ENCODE measurements at regions not wholly inside any gene's neighbourhood (a gene's known extent, or its start where the extent isn't known, plus 50 kb on each side); places are given as distances from the start of the nearest gene placed in this dataset.

DNA sequence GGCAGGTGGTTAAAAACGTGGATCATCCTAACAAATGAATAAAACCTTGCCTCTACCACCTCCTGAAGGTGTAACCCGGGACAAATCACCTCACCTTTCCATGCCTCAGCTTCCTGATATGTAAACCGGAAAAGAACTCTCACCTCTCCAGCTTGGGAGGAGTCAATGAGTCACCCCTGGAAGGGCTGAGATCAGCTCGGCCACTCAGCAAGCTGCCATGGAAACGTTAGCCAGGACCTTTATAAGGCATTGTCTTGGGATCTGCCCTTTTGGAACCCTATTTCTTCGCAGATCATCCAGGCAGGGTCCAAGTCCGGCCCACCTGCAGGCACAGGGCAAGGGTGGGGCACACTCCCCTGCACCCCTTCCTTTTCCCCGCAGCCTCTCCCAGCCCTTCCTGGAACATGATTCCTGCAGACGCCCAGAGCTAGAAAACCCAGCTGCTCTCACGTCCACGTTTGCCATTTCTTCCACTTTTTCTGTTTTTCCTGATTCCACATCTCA, 81.6 kb upstream of the PFKP start:
- Histone ChIP-seq H3K79me2 (ENCODE audit: insufficient read depth, low read length) (no peaks in the 10 kb centered on the region), H3K36me3 (ENCODE audit: low read length) (no peaks in the 10 kb centered on the region), H3K9ac (ENCODE audit: low read length) (no peak overlapping the region), H3F3A (ENCODE audit: insufficient read depth) (no peaks in the 10 kb centered on the region), H3K4me2 (ENCODE audit: low read depth, low read length, poor library complexity, severe bottlenecking) (no peak overlapping the region), H3K9me3 (ENCODE audit: insufficient read depth, low read length) (no peaks in the 10 kb centered on the region), H2AFZ (ENCODE audit: low read depth, low read length, severe bottlenecking) (no peak overlapping the region), H3K27ac (ENCODE audit: low read depth, low read length) (no peak overlapping the region), H4K20me1 (ENCODE audit: low read depth, low read length) (no peaks in the 10 kb centered on the region), H3K9me2 (replicated peaks; ENCODE audit: insufficient read depth, low read length) (no peaks in the 10 kb centered on the region), H3K27me3 (ENCODE audit: low read length) (no peaks in the 10 kb centered on the region), H3K4me3 (ENCODE audit: insufficient read depth, low read length, poor library complexity, severe bottlenecking) (no peak overlapping the region)
- TF ChIP-seq EZH2phosphoT487 (conservative IDR thresholded peaks at IDR 0.05; ENCODE audit: low read length) = no peak
- TF ChIP-seq, protein P1, sequence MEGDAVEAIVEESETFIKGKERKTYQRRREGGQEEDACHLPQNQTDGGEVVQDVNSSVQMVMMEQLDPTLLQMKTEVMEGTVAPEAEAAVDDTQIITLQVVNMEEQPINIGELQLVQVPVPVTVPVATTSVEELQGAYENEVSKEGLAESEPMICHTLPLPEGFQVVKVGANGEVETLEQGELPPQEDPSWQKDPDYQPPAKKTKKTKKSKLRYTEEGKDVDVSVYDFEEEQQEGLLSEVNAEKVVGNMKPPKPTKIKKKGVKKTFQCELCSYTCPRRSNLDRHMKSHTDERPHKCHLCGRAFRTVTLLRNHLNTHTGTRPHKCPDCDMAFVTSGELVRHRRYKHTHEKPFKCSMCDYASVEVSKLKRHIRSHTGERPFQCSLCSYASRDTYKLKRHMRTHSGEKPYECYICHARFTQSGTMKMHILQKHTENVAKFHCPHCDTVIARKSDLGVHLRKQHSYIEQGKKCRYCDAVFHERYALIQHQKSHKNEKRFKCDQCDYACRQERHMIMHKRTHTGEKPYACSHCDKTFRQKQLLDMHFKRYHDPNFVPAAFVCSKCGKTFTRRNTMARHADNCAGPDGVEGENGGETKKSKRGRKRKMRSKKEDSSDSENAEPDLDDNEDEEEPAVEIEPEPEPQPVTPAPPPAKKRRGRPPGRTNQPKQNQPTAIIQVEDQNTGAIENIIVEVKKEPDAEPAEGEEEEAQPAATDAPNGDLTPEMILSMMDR (IDR thresholded peaks at IDR 0.05; ENCODE audit: insufficient read depth, low read length, poor library complexity, severe bottlenecking) = no peak

- H3K9me3 ChIP-seq (ENCODE audit: insufficient read depth, low read length) = no peaks in the 10 kb centered on the region
- no peaks in the 10 kb centered on the region for H3F3A ChIP-seq (ENCODE audit: insufficient read depth)
- H4K20me1 ChIP-seq (ENCODE audit: low read depth, low read length) = no peaks in the 10 kb centered on the region
- H3K27me3 ChIP-seq (ENCODE audit: low read length) = no peaks in the 10 kb centered on the region
- no peak overlapping the region for H3K4me2 ChIP-seq (ENCODE audit: low read depth, low read length, poor library complexity, severe bottlenecking)
- no peak overlapping the region for H2AFZ ChIP-seq (ENCODE audit: low read depth, low read length, severe bottlenecking)
- H3K4me3 ChIP-seq (ENCODE audit: insufficient read depth, low read length, poor library complexity, severe bottlenecking) = no peak overlapping the region
- no peaks in the 10 kb centered on the region for H3K79me2 ChIP-seq (ENCODE audit: insufficient read depth, low read length)
- no peak overlapping the region for H3K9ac ChIP-seq (ENCODE audit: low read length)
- H3K36me3 ChIP-seq (ENCODE audit: low read length) = no peaks in the 10 kb centered on the region
- no peaks in the 10 kb centered on the region for H3K9me2 ChIP-seq (replicated peaks; ENCODE audit: insufficient read depth, low read length)
- no peak overlapping the region for H3K27ac ChIP-seq (ENCODE audit: low read depth, low read length)
- no peak for TF ChIP-seq EZH2phosphoT487 (conservative IDR thresholded peaks at IDR 0.05; ENCODE audit: low read length)
- TF ChIP-seq, protein P1 (IDR thresholded peaks at IDR 0.05; ENCODE audit: insufficient read depth, low read length, poor library complexity, severe bottlenecking) = no peak
Observed at GRCh38 chr10:2984682-2985081, 82.7 kb upstream of the PFKP start.

GRCh38 chr10:2982146-2982545, 85.2 kb upstream of the PFKP start:
- Histone ChIP-seq H3K27me3 (ENCODE audit: low read length) (no peaks in the 10 kb centered on the region), H3K9me2 (replicated peaks; ENCODE audit: insufficient read depth, low read length) (no peaks in the 10 kb centered on the region), H3K36me3 (ENCODE audit: low read length) (no peaks in the 10 kb centered on the region), H3K4me3 (ENCODE audit: insufficient read depth, low read length, poor library complexity, severe bottlenecking) (no peak overlapping the region), H3K4me2 (ENCODE audit: low read depth, low read length, poor library complexity, severe bottlenecking) (no peak overlapping the region), H3F3A (ENCODE audit: insufficient read depth) (no peaks in the 10 kb centered on the region), H3K79me2 (ENCODE audit: insufficient read depth, low read length) (no peaks in the 10 kb centered on the region), H4K20me1 (ENCODE audit: low read depth, low read length) (no peaks in the 10 kb centered on the region), H3K27ac (ENCODE audit: low read depth, low read length) (no peak overlapping the region), H2AFZ (ENCODE audit: low read depth, low read length, severe bottlenecking) (no peak overlapping the region), H3K9me3 (ENCODE audit: insufficient read depth, low read length) (no peaks in the 10 kb centered on the region), H3K9ac (ENCODE audit: low read length) (no peak overlapping the region)
- TF ChIP-seq, protein P1 (IDR thresholded peaks at IDR 0.05; ENCODE audit: insufficient read depth, low read length, poor library complexity, severe bottlenecking) = no peak
- TF ChIP-seq EZH2phosphoT487 (conservative IDR thresholded peaks at IDR 0.05; ENCODE audit: low read length) = no peak

Data from SU-DHL-6 (cell line).